Mesothelial cell of epicardium (in vitro differentiated cells): ENCODE measurements at regions not wholly inside any gene's neighbourhood (a gene's known extent, or its start where the extent isn't known, plus 50 kb on each side); places are given as distances from the start of the nearest gene placed in this dataset.

ENCODE experiments used
- DNase-seq, 2 experiments: peaks; one replicate each; pipeline ENCODE4 v3.0.0; 2021; ENCODE audit warnings: low spot score in 2 of 2; ENCODE audit not compliant: unreplicated experiment in 2 of 2
- H3K27ac Mint-ChIP-seq: 2 replicates; pipeline ENCODE4 v1.8.0; 2021; ENCODE audit warnings: mixed read lengths
- H3K27me3 Mint-ChIP-seq: 2 replicates; pipeline ENCODE4 v1.8.0; 2021; ENCODE audit warnings: low read depth, mixed read lengths
- H3K36me3 Mint-ChIP-seq: 2 replicates; pipeline ENCODE4 v1.8.0; 2021; ENCODE audit warnings: mixed read lengths
- H3K4me1 Mint-ChIP-seq: 2 replicates; pipeline ENCODE4 v1.8.0; 2021; ENCODE audit warnings: mixed read lengths
- H3K4me3 Mint-ChIP-seq: 2 replicates; pipeline ENCODE4 v1.8.0; 2021; ENCODE audit warnings: mild to moderate bottlenecking, moderate library complexity, mixed read lengths
- H3K9me3 Mint-ChIP-seq: 2 replicates; pipeline ENCODE4 v1.8.0; 2021; ENCODE audit warnings: mixed read lengths
- CTCF ChIP-seq: fragments of 200-600 bp; sonication (generic); IDR thresholded peaks from one replicate; pipeline ENCODE4 v1.5.0; 2021; ENCODE audit warnings: antibody characterized with exemption; ENCODE audit not compliant: unreplicated experiment

- H3K36me3 Mint-ChIP-seq = no peaks in the 10 kb centered on the region
- H3K27me3 Mint-ChIP-seq = no peaks in the 10 kb centered on the region
- TF ChIP-seq CTCF = no peak
- no peak for DNase-seq
- peaks cover 21% of the 10 kb centered on the region for H3K4me1 Mint-ChIP-seq
- no peak overlapping the region for H3K4me3 Mint-ChIP-seq
- H3K27ac Mint-ChIP-seq = no peak overlapping the region
- peaks cover 22% of the 10 kb centered on the region for H3K9me3 Mint-ChIP-seq
Measured at GRCh38 chr5:173823274-173823644, 64.9 kb upstream of the CPEB4 start.

- H3K36me3 Mint-ChIP-seq = no peaks in the 10 kb centered on the region
- no peak for DNase-seq
- peak overlapping the region; percentile 87 for H3K27ac Mint-ChIP-seq
- H3K9me3 Mint-ChIP-seq = peaks cover 23% of the 10 kb centered on the region
- no peaks in the 10 kb centered on the region for H3K27me3 Mint-ChIP-seq
- TF ChIP-seq CTCF = no peak
- no peak overlapping the region for H3K4me3 Mint-ChIP-seq
- peaks cover 21% of the 10 kb centered on the region for H3K4me1 Mint-ChIP-seq
Measured at GRCh38 chr5:173823721-173824567, 64.2 kb upstream of the CPEB4 start.

GRCh38 chr5:173825215-173825865 is 62.8 kb upstream of the CPEB4 start:
- H3K27me3 Mint-ChIP-seq = no peaks in the 10 kb centered on the region
- peaks cover 24% of the 10 kb centered on the region for H3K4me1 Mint-ChIP-seq
- DNase-seq = peak; percentile 19 to 40
- peaks cover 14% of the 10 kb centered on the region for H3K9me3 Mint-ChIP-seq
- no peak overlapping the region for H3K4me3 Mint-ChIP-seq
- peak overlapping the region; percentile 43 for H3K27ac Mint-ChIP-seq
- no peak for TF ChIP-seq CTCF
- H3K36me3 Mint-ChIP-seq = no peaks in the 10 kb centered on the region

GRCh38 chr5:173826086-173826427 is 62.1 kb upstream of the CPEB4 start:
- no peak overlapping the region for H3K4me3 Mint-ChIP-seq
- TF ChIP-seq CTCF = no peak
- H3K36me3 Mint-ChIP-seq = no peaks in the 10 kb centered on the region
- no peak overlapping the region for H3K27ac Mint-ChIP-seq
- no peak for DNase-seq
- H3K9me3 Mint-ChIP-seq = peaks cover 14% of the 10 kb centered on the region
- peaks cover 24% of the 10 kb centered on the region for H3K4me1 Mint-ChIP-seq
- no peaks in the 10 kb centered on the region for H3K27me3 Mint-ChIP-seq

GRCh38 chr5:173826428-173827350 is 61.5 kb upstream of the CPEB4 start:
- Mint-ChIP-seq H3K27ac (no peak overlapping the region), H3K9me3 (peaks cover 14% of the 10 kb centered on the region), H3K27me3 (no peaks in the 10 kb centered on the region), H3K4me1 (peaks cover 24% of the 10 kb centered on the region), H3K36me3 (no peaks in the 10 kb centered on the region), H3K4me3 (no peak overlapping the region)
- TF ChIP-seq CTCF = no peak
- DNase-seq = no peak
